H1 (cell line): ENCODE measurements at regions not wholly inside any gene's neighbourhood (a gene's known extent, or its start where the extent isn't known, plus 50 kb on each side); places are given as distances from the start of the nearest gene placed in this dataset.

ENCODE experiments used
- CBX5 ChIP-seq: fragments of 300-800, 300-1000 bp; sonication (generic); IDR thresholded peaks from 2 replicates; pipeline ENCODE4 v1.7.1; 2016; ENCODE audit warnings: antibody characterized with exemption, low read length, low read depth
- CHD2 ChIP-seq: IDR thresholded peaks from 2 replicates; pipeline ENCODE4 v1.6.1; 2012; ENCODE audit warnings: low read length, improper control_type of control experiment
- EZH2 ChIP-seq: fragments of 200-600 bp; sonication (generic); IDR thresholded peaks from 2 replicates; pipeline ENCODE4 v1.7.1; 2012; ENCODE audit warnings: low read depth, mild to moderate bottlenecking, moderate library complexity, low read length, inconsistent platforms; ENCODE audit not compliant: severe bottlenecking
- HDAC6 ChIP-seq: IDR thresholded peaks from one replicate; pipeline ENCODE4 v1.7.1; 2012; ENCODE audit warnings: low read depth, mild to moderate bottlenecking, inconsistent platforms, low read length, moderate library complexity
- JUN ChIP-seq: IDR thresholded peaks from 2 replicates; pipeline ENCODE4 v1.6.1; 2011; ENCODE audit warnings: low read depth, mild to moderate bottlenecking, improper control_type of control experiment, low read length
- JUND ChIP-seq: IDR thresholded peaks from 2 replicates; pipeline ENCODE4 v1.6.1; 2011; ENCODE audit warnings: mild to moderate bottlenecking, improper control_type of control experiment, low read length
- POLR2A ChIP-seq, 2 experiments: IDR thresholded peaks; 1 replicate in 1 of 2; 2 replicates in 1 of 2; pipeline ENCODE4 v1.6.1; 2011; ENCODE audit warnings: low read depth in 2 of 2, low read length in 2 of 2, mild to moderate bottlenecking in 2 of 2; ENCODE audit errors: control extremely low read depth in 1 of 2
- RAD21 ChIP-seq, 2 experiments: IDR thresholded peaks in 1 of 2; conservative IDR thresholded peaks in 1 of 2; 2 replicates each; pipeline ENCODE4 v1.6.1; 2011; ENCODE audit warnings: low read depth in 2 of 2, low read length in 2 of 2, improper control_type of control experiment in 1 of 2, inconsistent platforms in 1 of 2, mild to moderate bottlenecking in 1 of 2, moderate library complexity in 1 of 2
- SP2 ChIP-seq: IDR thresholded peaks from 2 replicates; pipeline ENCODE4 v1.6.1; 2012; ENCODE audit warnings: mild to moderate bottlenecking, low read length, inconsistent platforms
- TF ChIP-seq, protein P1 (sequence below), 3 experiments: IDR thresholded peaks; 1 replicate in 2 of 3; 2 replicates in 1 of 3; pipeline versions ENCODE4 v1.5.1 to v1.6.1; 2011; ENCODE audit warnings: low read length in 3 of 3, mild to moderate bottlenecking in 3 of 3, inconsistent platforms in 2 of 3, low read depth in 1 of 3, moderate library complexity in 1 of 3; ENCODE audit not compliant: insufficient read depth in 1 of 3; ENCODE audit errors: control extremely low read depth in 1 of 3
- TF ChIP-seq, protein P2 (sequence below): IDR thresholded peaks from 2 replicates; pipeline ENCODE4 v1.6.1; 2011; ENCODE audit warnings: low read length, improper control_type of control experiment

- TF ChIP-seq CBX5 (no peak), HDAC6 (no peak), POLR2A (IDR thresholded peaks at IDR 0.05; ENCODE audit: control extremely low read depth in 1 of 2, low read depth in 2 of 2, low read length in 2 of 2) (no peak), JUN (no peak), SP2 (no peak), EZH2 (no peak), RAD21 (IDR thresholded peaks at IDR 0.05 in 1 of 2, conservative IDR thresholded peaks at IDR 0.05 in 1 of 2; ENCODE audit: low read depth in 2 of 2, low read length in 2 of 2) (no peak), JUND (no peak), CHD2 (no peak)
- TF ChIP-seq, protein P1, sequence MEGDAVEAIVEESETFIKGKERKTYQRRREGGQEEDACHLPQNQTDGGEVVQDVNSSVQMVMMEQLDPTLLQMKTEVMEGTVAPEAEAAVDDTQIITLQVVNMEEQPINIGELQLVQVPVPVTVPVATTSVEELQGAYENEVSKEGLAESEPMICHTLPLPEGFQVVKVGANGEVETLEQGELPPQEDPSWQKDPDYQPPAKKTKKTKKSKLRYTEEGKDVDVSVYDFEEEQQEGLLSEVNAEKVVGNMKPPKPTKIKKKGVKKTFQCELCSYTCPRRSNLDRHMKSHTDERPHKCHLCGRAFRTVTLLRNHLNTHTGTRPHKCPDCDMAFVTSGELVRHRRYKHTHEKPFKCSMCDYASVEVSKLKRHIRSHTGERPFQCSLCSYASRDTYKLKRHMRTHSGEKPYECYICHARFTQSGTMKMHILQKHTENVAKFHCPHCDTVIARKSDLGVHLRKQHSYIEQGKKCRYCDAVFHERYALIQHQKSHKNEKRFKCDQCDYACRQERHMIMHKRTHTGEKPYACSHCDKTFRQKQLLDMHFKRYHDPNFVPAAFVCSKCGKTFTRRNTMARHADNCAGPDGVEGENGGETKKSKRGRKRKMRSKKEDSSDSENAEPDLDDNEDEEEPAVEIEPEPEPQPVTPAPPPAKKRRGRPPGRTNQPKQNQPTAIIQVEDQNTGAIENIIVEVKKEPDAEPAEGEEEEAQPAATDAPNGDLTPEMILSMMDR (IDR thresholded peaks at IDR 0.05; ENCODE audit: control extremely low read depth in 1 of 3, insufficient read depth in 1 of 3, low read depth in 1 of 3, low read length in 3 of 3): no peak
- TF ChIP-seq, protein P2, sequence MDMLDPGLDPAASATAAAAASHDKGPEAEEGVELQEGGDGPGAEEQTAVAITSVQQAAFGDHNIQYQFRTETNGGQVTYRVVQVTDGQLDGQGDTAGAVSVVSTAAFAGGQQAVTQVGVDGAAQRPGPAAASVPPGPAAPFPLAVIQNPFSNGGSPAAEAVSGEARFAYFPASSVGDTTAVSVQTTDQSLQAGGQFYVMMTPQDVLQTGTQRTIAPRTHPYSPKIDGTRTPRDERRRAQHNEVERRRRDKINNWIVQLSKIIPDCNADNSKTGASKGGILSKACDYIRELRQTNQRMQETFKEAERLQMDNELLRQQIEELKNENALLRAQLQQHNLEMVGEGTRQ: no peak
Observed at GRCh38 chr3:189459231-189459630, 172.0 kb upstream of the TP63 start.
